22Rv1 (cell line): ENCODE measurements at regions not wholly inside any gene's neighbourhood (a gene's known extent, or its start where the extent isn't known, plus 50 kb on each side); places are given as distances from the start of the nearest gene placed in this dataset.

Experiments
- ZFX ChIP-seq: fragments of 450-650 bp; IDR thresholded peaks from 2 replicates; pipeline ENCODE4 v1.6.1; 2017; ENCODE audit warnings: antibody characterized with exemption, borderline replicate concordance
- TF ChIP-seq, protein P1 (sequence below): fragments of 450-650 bp; IDR thresholded peaks from 2 replicates; pipeline ENCODE4 v1.5.1; 2017; ENCODE audit warnings: mild to moderate bottlenecking

DNA sequence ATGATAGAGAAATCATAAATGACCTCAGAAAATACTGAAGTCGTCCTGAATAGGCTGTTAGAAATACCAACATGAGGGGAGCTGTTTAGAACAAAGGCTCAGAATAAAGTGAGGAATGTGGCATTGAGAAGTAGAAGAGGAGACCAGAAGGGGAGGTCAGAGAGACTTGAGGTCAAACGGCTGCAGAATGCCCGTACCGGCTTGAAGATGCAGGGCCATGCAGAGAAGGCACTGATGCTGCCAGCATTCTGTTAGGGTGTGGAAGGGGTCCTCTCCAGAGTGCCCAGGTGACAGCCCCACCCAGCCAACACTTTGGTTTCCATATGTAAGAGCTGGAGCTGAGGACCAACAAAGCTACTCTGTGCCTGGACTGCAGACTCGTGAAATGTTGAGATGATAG is 570.9 kb downstream of the CDH26 start:
- TF ChIP-seq, protein P1, sequence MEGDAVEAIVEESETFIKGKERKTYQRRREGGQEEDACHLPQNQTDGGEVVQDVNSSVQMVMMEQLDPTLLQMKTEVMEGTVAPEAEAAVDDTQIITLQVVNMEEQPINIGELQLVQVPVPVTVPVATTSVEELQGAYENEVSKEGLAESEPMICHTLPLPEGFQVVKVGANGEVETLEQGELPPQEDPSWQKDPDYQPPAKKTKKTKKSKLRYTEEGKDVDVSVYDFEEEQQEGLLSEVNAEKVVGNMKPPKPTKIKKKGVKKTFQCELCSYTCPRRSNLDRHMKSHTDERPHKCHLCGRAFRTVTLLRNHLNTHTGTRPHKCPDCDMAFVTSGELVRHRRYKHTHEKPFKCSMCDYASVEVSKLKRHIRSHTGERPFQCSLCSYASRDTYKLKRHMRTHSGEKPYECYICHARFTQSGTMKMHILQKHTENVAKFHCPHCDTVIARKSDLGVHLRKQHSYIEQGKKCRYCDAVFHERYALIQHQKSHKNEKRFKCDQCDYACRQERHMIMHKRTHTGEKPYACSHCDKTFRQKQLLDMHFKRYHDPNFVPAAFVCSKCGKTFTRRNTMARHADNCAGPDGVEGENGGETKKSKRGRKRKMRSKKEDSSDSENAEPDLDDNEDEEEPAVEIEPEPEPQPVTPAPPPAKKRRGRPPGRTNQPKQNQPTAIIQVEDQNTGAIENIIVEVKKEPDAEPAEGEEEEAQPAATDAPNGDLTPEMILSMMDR: no peak
- TF ChIP-seq ZFX: no peak
